Keratinocyte (primary cell): ENCODE measurements at regions not wholly inside any gene's neighbourhood (a gene's known extent, or its start where the extent isn't known, plus 50 kb on each side); places are given as distances from the start of the nearest gene placed in this dataset.

Experiments
- DNase-seq: peaks from one replicate; pipeline ENCODE4 v3.0.0-alpha.2; 2011; ENCODE audit warnings: low read depth, missing footprints, low spot score
- FAIRE-seq: peaks from 2 replicates; lab custom pipeline; 2011; peaks lifted over from hg19 to GRCh38; lab: Jason Lieb, UNC
- H2AFZ ChIP-seq: 2 replicates; pipeline ENCODE4 v1.6.0; 2012; ENCODE audit warnings: low read length, control low read depth, inconsistent platforms; ENCODE audit not compliant: control insufficient read depth
- H3K27ac ChIP-seq: 2 replicates; pipeline ENCODE4 v1.5.1; 2011; ENCODE audit warnings: low read length; ENCODE audit not compliant: control insufficient read depth, insufficient read depth
- H3K27me3 ChIP-seq: 3 replicates; pipeline ENCODE4 v1.6.0; 2011; ENCODE audit warnings: low read length; ENCODE audit not compliant: control insufficient read depth, insufficient read depth; ENCODE audit errors: extremely low read depth
- H3K36me3 ChIP-seq, 2 experiments: 2 replicates in 1 of 2; 3 replicates in 1 of 2; pipeline ENCODE4 v1.5.1; 2011; ENCODE audit warnings: low read length in 2 of 2, mild to moderate bottlenecking in 1 of 2; ENCODE audit not compliant: control insufficient read depth in 2 of 2, insufficient read depth in 2 of 2; ENCODE audit errors: extremely low read depth in 1 of 2
- H3K4me1 ChIP-seq: 3 replicates; pipeline ENCODE4 v1.5.1; 2011; ENCODE audit warnings: low read length; ENCODE audit not compliant: control insufficient read depth, insufficient read depth; ENCODE audit errors: extremely low read depth
- H3K4me2 ChIP-seq: 3 replicates; pipeline ENCODE4 v1.6.0; 2011; ENCODE audit warnings: low read depth, low read length; ENCODE audit not compliant: control insufficient read depth, insufficient read depth; ENCODE audit errors: extremely low read depth
- H3K4me3 ChIP-seq, 3 experiments: fragments of 200-600 bp in 1 of 3; sonication (generic) in 1 of 3; 2 replicates in 2 of 3; 3 replicates in 1 of 3; pipeline ENCODE4 v1.5.1; 2011 to 2016; ENCODE audit warnings: low read length in 3 of 3, mild to moderate bottlenecking in 3 of 3, control low read depth in 2 of 3, inconsistent platforms in 1 of 3, low read depth in 1 of 3, mixed read lengths in 1 of 3, mixed run types in 1 of 3, moderate library complexity in 1 of 3; ENCODE audit not compliant: control insufficient read depth in 2 of 3, insufficient read depth in 2 of 3; ENCODE audit errors: extremely low read depth in 1 of 3
- H3K79me2 ChIP-seq: 2 replicates; pipeline ENCODE4 v1.6.0; 2012; ENCODE audit warnings: low read length; ENCODE audit not compliant: control insufficient read depth, insufficient read depth
- H3K9ac ChIP-seq: 3 replicates; pipeline ENCODE4 v1.6.0; 2011; ENCODE audit warnings: low read length; ENCODE audit not compliant: control insufficient read depth, insufficient read depth; ENCODE audit errors: extremely low read depth
- H3K9me1 ChIP-seq: 3 replicates; pipeline ENCODE4 v1.6.0; 2011; ENCODE audit warnings: low read length; ENCODE audit not compliant: control insufficient read depth, insufficient read depth; ENCODE audit errors: extremely low read depth
- H3K9me3 ChIP-seq: 2 replicates; pipeline ENCODE4 v1.5.1; 2012; ENCODE audit warnings: low read depth, low read length; ENCODE audit not compliant: control insufficient read depth
- H4K20me1 ChIP-seq: 3 replicates; pipeline ENCODE4 v1.6.0; 2011; ENCODE audit warnings: low read length; ENCODE audit not compliant: control insufficient read depth, insufficient read depth; ENCODE audit errors: extremely low read depth
- EZH2 ChIP-seq: IDR thresholded peaks from one replicate; pipeline ENCODE4 v1.6.1; 2012; ENCODE audit warnings: inconsistent platforms, mild to moderate bottlenecking, low read length, moderate library complexity
- dilution Hi-C: fragments of 300-500 bp; cut with MboI; formaldehyde crosslinking; loops from one replicate; pipeline ENCODE4 v1.7.0; 2020; ENCODE audit warnings: low sequenced_read_pairs; ENCODE audit not compliant: extremely low pct_ligation_motif_present
- TF ChIP-seq, protein P1 (sequence below), 3 experiments: IDR thresholded peaks in 1 of 3; conservative IDR thresholded peaks in 1 of 3; optimal IDR thresholded peaks in 1 of 3; 2 replicates in 2 of 3; 3 replicates in 1 of 3; pipeline versions ENCODE3 to v1.5.1; 2011; ENCODE audit warnings: low read length in 3 of 3, mild to moderate bottlenecking in 3 of 3, moderate library complexity in 2 of 3, control low read depth in 1 of 3, inconsistent platforms in 1 of 3; ENCODE audit not compliant: insufficient read depth in 2 of 3; ENCODE audit errors: extremely low read depth in 1 of 3

- no peak for FAIRE-seq
- dilution Hi-C loops = no loop called here
- Histone ChIP-seq H3K9me3 (no peaks in the 10 kb centered on the region), H2AFZ (no peak overlapping the region), H3K9ac (no peak overlapping the region), H3K9me1 (no peaks in the 10 kb centered on the region), H3K27me3 (no peaks in the 10 kb centered on the region), H3K79me2 (no peaks in the 10 kb centered on the region), H3K36me3 (no peaks in the 10 kb centered on the region), H4K20me1 (no peaks in the 10 kb centered on the region), H3K4me1 (no peaks in the 10 kb centered on the region), H3K4me2 (no peak overlapping the region), H3K4me3 (no peak overlapping the region), H3K27ac (no peak overlapping the region)
- no peak for TF ChIP-seq EZH2
- TF ChIP-seq, protein P1, sequence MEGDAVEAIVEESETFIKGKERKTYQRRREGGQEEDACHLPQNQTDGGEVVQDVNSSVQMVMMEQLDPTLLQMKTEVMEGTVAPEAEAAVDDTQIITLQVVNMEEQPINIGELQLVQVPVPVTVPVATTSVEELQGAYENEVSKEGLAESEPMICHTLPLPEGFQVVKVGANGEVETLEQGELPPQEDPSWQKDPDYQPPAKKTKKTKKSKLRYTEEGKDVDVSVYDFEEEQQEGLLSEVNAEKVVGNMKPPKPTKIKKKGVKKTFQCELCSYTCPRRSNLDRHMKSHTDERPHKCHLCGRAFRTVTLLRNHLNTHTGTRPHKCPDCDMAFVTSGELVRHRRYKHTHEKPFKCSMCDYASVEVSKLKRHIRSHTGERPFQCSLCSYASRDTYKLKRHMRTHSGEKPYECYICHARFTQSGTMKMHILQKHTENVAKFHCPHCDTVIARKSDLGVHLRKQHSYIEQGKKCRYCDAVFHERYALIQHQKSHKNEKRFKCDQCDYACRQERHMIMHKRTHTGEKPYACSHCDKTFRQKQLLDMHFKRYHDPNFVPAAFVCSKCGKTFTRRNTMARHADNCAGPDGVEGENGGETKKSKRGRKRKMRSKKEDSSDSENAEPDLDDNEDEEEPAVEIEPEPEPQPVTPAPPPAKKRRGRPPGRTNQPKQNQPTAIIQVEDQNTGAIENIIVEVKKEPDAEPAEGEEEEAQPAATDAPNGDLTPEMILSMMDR (optimal IDR thresholded peaks at IDR 0.05 in 1 of 3, IDR thresholded peaks at IDR 0.05 in 1 of 3, conservative IDR thresholded peaks at IDR 0.05 in 1 of 3; ENCODE audit: extremely low read depth in 1 of 3, insufficient read depth in 2 of 3, low read length in 3 of 3) = no peak
- DNase-seq = no peak
These were observed 55.6 kb downstream of the SOWAHC start for GRCh38 chr2:109669731-109670130.

DNA sequence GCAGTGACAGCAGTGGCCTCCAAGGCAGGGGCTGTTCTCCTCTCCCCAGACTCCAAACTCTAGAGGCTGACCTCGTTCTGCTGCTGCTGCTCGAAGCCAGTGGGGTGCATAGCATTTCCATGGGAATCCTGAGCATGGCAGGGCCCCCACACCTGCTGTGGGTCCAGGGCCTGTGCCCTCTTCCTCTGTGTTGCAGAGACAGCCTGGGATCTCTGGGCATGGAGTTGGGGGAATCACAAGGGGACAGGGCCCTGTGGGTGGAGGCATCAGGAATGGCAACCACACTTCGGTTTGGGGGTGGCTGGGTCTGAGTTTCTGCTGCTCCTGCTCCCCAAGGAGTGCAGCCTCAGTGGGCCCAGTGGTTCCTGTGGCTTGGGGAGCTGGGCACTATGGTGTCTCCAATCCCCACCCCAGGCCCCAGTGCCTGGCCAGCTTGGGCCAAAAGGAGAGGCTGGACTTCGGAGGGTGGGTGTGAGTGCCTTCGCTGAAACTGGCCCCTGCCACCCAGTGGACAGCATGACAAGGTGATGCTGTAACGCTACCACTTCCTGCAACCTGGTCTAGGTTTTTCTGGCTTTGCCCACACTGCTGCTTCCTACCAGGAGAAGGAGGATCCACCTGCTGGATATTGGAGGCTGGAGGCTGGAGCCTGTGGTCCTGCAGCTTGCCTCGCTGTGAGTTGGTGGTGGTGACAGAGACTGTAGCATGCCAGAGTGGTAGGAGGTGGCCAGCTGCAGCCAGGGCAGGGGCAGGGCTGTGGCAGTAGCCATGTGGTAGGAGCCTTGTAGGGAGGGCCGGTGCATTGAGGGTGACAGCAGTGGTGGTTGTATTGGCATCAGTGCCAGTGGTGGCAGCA is 56.6 kb downstream of the SOWAHC start:
- no peaks in the 10 kb centered on the region for H3K9me3 ChIP-seq
- no peak overlapping the region for H3K4me2 ChIP-seq
- no peak overlapping the region for H2AFZ ChIP-seq
- dilution Hi-C loops = no loop called here
- H4K20me1 ChIP-seq = no peaks in the 10 kb centered on the region
- H3K4me3 ChIP-seq = no peak overlapping the region
- no peaks in the 10 kb centered on the region for H3K36me3 ChIP-seq
- no peaks in the 10 kb centered on the region for H3K79me2 ChIP-seq
- H3K4me1 ChIP-seq = peaks cover 6% of the 10 kb centered on the region
- FAIRE-seq = no peak
- H3K27ac ChIP-seq = no peak overlapping the region
- no peaks in the 10 kb centered on the region for H3K27me3 ChIP-seq
- no peaks in the 10 kb centered on the region for H3K9me1 ChIP-seq
- H3K9ac ChIP-seq = no peak overlapping the region
- DNase-seq = no peak
- TF ChIP-seq, protein P1 (optimal IDR thresholded peaks at IDR 0.05 in 1 of 3, IDR thresholded peaks at IDR 0.05 in 1 of 3, conservative IDR thresholded peaks at IDR 0.05 in 1 of 3; ENCODE audit: extremely low read depth in 1 of 3, insufficient read depth in 2 of 3, low read length in 3 of 3) = no peak
